ENCODE measurements at regions not wholly inside any gene's neighbourhood (a gene's known extent, or its start where the extent isn't known, plus 50 kb on each side); places are given as distances from the start of the nearest gene placed in this dataset.

- BruUV-seq (replicated peaks) = no TSS peak
- no peak overlapping the region for H3K4me3 Mint-ChIP-seq (ENCODE audit: unreplicated experiment)
- no peak for DNase-seq (ENCODE audit: unreplicated experiment)
- no peaks in the 10 kb centered on the region for H3K27me3 Mint-ChIP-seq (ENCODE audit: insufficient read depth, unreplicated experiment)
- no peak overlapping the region for H3K27ac Mint-ChIP-seq (ENCODE audit: low read depth, unreplicated experiment)
- intact Hi-C loops (cut with micrococcal nuclease) = no loop called here
- ChIA-PET POLR2A (interaction anchor here (0.6 kb wide), 1 partner anchor 13 kb away, joined by 3 read pairs; no protein-coding TSS in a partner anchor), CTCF (no interaction called here)
- H3K4me1 Mint-ChIP-seq (ENCODE audit: insufficient read depth, unreplicated experiment) = peaks cover under 1% of the 10 kb centered on the region
- no peaks in the 10 kb centered on the region for H3K36me3 Mint-ChIP-seq (ENCODE audit: insufficient read depth, unreplicated experiment)
- no peak for TF ChIP-seq CTCF (IDR thresholded peaks at IDR 0.05; ENCODE audit: unreplicated experiment)
- no peaks in the 10 kb centered on the region for H3K9me3 Mint-ChIP-seq (ENCODE audit: unreplicated experiment)
These were observed 192.3 kb downstream of the ZNF326 start for GRCh38 chr1:90187323-90187585.

GRCh38 chr1:90186506-90187322, 191.8 kb downstream of the ZNF326 start:
- BruUV-seq (replicated peaks) = no TSS peak
- Mint-ChIP-seq H3K4me1 (ENCODE audit: insufficient read depth, unreplicated experiment) (no peaks in the 10 kb centered on the region), H3K4me3 (ENCODE audit: unreplicated experiment) (no peak overlapping the region), H3K36me3 (ENCODE audit: insufficient read depth, unreplicated experiment) (no peaks in the 10 kb centered on the region), H3K27ac (ENCODE audit: low read depth, unreplicated experiment) (no peak overlapping the region), H3K27me3 (ENCODE audit: insufficient read depth, unreplicated experiment) (no peaks in the 10 kb centered on the region), H3K9me3 (ENCODE audit: unreplicated experiment) (no peaks in the 10 kb centered on the region)
- POLR2A ChIA-PET = interaction anchor here (0.6 kb wide), 1 partner anchor 13 kb away, joined by 3 read pairs; no protein-coding TSS in a partner anchor
- CTCF ChIA-PET = no interaction called here
- TF ChIP-seq CTCF (IDR thresholded peaks at IDR 0.05; ENCODE audit: unreplicated experiment) = no peak
- intact Hi-C loops (cut with micrococcal nuclease) = no loop called here
- DNase-seq (ENCODE audit: unreplicated experiment) = no peak

DNA sequence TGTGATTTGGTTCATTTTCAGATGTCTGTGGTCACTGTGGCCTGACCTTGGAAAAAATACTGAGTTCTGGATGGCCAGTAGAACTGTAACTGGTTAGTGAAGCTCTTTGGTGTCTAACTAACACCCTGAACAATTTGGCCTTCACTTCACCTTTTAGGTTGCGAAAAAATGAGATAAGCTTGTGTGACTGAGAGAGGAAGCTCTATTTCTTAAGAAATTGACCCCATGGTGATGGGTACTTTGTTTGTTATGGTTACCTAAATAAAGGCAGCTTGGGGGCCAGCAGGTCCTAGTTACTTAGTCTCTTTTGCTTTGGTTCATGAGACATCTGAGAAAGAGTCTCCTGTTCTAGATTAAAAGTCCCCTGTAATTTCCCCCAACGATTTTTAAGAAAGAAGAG, 181.6 kb downstream of the ZNF326 start:
- ChIA-PET POLR2A (interaction anchor here (0.7 to 1.4 kb wide), 2 partner anchors 12 to 185 kb away, joined by 3 read pairs; no protein-coding TSS in a partner anchor), CTCF (interaction anchor here (0.8 to 1.8 kb wide), 3 partner anchors 42 to 223 kb away, joined by 3 to 6 read pairs (median 3); no protein-coding TSS in a partner anchor)
- H3K4me3 Mint-ChIP-seq (ENCODE audit: unreplicated experiment) = no peak overlapping the region
- DNase-seq (ENCODE audit: unreplicated experiment) = peak; percentile 18
- peaks cover 27% of the 10 kb centered on the region for H3K4me1 Mint-ChIP-seq (ENCODE audit: insufficient read depth, unreplicated experiment)
- peak overlapping the region; percentile 66 for H3K27ac Mint-ChIP-seq (ENCODE audit: low read depth, unreplicated experiment)
- H3K27me3 Mint-ChIP-seq (ENCODE audit: insufficient read depth, unreplicated experiment) = no peaks in the 10 kb centered on the region
- no peaks in the 10 kb centered on the region for H3K36me3 Mint-ChIP-seq (ENCODE audit: insufficient read depth, unreplicated experiment)
- intact Hi-C loops (cut with micrococcal nuclease) = no loop called here
- H3K9me3 Mint-ChIP-seq (ENCODE audit: unreplicated experiment) = no peaks in the 10 kb centered on the region
- no peak for TF ChIP-seq CTCF (IDR thresholded peaks at IDR 0.05; ENCODE audit: unreplicated experiment)
- no TSS peak for BruUV-seq (replicated peaks)

DNA sequence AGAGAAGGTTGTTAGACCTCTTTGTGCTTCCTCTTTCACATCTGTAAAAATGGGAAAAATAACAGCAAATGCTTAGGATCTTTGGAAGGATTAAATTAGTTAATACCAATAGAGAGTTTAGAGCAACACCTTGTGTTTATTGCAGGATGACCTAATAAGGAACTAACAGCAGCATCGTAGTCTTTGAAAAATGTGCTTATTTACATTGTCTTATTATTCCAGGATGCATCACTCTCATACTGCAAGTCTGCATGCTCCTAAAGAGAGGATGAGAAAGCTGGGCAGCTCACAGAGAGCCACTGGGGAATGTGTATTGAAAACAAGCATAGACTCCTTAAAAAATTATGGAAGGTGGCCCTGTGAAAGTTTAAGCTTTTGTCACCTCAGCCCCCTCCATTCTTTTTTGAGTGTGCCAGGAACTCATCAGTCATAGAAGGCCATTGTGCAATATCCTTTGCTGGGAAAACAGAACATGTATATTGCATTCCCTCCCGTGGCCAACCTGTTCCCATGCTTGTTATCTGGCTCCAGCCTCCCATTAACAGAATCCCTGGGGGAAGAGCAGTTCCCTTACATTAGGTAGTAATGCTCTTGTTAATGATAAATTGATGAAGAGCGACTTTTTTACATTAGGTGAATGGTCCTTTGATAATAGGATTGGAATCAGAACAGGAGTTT, 180.7 kb downstream of the ZNF326 start:
- H3K27ac Mint-ChIP-seq (ENCODE audit: low read depth, unreplicated experiment) = peak overlapping the region; percentile 66
- peaks cover 27% of the 10 kb centered on the region for H3K4me1 Mint-ChIP-seq (ENCODE audit: insufficient read depth, unreplicated experiment)
- no peaks in the 10 kb centered on the region for H3K9me3 Mint-ChIP-seq (ENCODE audit: unreplicated experiment)
- no peaks in the 10 kb centered on the region for H3K27me3 Mint-ChIP-seq (ENCODE audit: insufficient read depth, unreplicated experiment)
- no peak overlapping the region for H3K4me3 Mint-ChIP-seq (ENCODE audit: unreplicated experiment)
- no TSS peak for BruUV-seq (replicated peaks)
- DNase-seq (ENCODE audit: unreplicated experiment) = peak; percentile 87
- intact Hi-C loops (cut with micrococcal nuclease) = no loop called here
- no peaks in the 10 kb centered on the region for H3K36me3 Mint-ChIP-seq (ENCODE audit: insufficient read depth, unreplicated experiment)
- CTCF ChIA-PET = interaction anchor here (0.7 to 1.8 kb wide), 6 partner anchors 14 to 224 kb away, joined by 3 to 6 read pairs (median 3); no protein-coding TSS in a partner anchor
- TF ChIP-seq CTCF (IDR thresholded peaks at IDR 0.05; ENCODE audit: unreplicated experiment) = no peak
- POLR2A ChIA-PET = interaction anchor here (0.6 to 1.4 kb wide), 6 partner anchors 13 to 666 kb away, joined by 3 to 4 read pairs (median 3); no protein-coding TSS in a partner anchor

Measured in MCF 10A (cell line).